ENCODE measurements at regions not wholly inside any gene's neighbourhood (a gene's known extent, or its start where the extent isn't known, plus 50 kb on each side); places are given as distances from the start of the nearest gene placed in this dataset.

DNA sequence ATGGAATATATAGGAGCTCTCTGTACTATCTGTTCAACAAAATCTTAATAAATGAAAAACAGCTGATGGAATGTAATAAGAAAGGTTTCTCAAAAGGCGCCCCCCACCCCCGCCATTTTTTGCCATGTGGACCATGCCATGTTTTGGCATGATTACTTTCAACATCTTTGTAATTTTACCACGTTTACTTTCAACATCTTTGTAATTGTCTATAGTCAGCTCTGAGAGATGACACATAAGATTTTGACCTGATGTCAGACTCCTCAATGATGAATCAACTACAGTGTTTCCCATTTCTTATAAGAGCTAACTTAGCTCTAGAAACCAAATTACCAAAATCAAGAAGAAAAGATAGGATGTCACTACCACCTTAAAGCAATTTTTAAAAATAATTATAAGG, 144.9 kb upstream of the AHR start:
- TF ChIP-seq, protein P1, sequence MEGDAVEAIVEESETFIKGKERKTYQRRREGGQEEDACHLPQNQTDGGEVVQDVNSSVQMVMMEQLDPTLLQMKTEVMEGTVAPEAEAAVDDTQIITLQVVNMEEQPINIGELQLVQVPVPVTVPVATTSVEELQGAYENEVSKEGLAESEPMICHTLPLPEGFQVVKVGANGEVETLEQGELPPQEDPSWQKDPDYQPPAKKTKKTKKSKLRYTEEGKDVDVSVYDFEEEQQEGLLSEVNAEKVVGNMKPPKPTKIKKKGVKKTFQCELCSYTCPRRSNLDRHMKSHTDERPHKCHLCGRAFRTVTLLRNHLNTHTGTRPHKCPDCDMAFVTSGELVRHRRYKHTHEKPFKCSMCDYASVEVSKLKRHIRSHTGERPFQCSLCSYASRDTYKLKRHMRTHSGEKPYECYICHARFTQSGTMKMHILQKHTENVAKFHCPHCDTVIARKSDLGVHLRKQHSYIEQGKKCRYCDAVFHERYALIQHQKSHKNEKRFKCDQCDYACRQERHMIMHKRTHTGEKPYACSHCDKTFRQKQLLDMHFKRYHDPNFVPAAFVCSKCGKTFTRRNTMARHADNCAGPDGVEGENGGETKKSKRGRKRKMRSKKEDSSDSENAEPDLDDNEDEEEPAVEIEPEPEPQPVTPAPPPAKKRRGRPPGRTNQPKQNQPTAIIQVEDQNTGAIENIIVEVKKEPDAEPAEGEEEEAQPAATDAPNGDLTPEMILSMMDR (IDR thresholded peaks at IDR 0.05; ENCODE audit: insufficient read depth, low read depth, low read length) = no peak
- TF ChIP-seq EZH2 (IDR thresholded peaks at IDR 0.05; ENCODE audit: insufficient read depth, low read length) = no peak
